Kasumi-1 (cell line): ENCODE measurements at regions not wholly inside any gene's neighbourhood (a gene's known extent, or its start where the extent isn't known, plus 50 kb on each side); places are given as distances from the start of the nearest gene placed in this dataset.
"Not testable (repeated sequence)": the region's sequence is repeated elsewhere in the genome, so short reads cannot be mapped to it uniquely, and the experiment has no call there.

ENCODE experiments used
- DNase-seq, 2 experiments: peaks; one replicate each; lab custom pipeline; 2025; lab: John Stamatoyannopoulos, UW

DNA sequence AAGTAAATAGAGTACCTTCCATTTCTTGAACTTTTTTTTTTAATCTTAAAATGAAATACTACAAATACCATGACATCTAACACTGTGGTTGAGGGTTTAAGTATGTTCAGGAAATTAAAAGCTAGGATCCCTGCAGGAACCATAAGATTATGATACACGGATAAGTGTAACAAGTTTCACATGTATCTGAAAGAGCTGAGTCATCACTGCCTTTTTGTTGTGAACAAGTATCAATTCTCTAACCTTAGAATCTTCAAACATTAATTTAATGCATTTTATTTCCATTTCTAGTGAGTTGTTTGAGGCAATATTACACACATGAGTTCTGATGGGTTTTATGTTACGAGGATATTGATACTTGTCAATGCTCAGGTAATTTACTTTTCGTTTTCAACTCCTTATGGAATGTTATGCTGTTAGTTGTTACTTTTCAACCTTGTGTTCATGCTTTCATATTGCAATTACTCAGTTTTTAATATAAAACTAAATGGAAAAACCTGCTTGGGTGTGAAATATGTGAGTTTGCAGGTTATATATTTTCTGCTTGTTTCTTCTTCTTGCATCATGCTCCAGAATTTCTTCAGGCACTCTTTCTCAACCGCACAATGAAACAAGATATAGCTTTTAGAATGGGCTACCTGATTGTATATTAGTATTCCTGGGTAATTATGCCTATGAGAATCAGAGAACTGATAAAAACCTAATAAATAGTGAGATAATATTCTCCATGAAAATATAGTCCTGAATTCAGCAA lies 361.3 kb upstream of the MTNR1B start:
- DNase-seq, result no peak

DNA sequence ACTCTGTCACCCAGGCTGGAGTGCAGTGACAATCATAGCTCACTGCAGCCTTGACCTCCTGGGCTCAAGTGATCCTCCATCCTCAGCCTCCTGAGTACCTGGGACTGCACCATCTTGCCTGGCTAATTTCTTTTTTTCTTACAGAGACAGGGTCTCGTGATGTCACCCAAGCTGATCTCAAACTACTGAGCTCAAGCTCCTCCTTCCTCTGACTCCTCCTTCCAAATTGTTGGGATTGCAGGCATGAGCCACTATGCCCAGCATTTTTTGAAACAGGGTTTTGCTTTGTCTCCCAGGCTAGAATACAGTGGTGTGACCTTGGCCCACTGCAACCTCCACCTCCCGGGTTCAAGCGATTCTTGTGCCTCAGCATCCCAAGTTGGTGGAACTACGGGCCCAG lies 358.3 kb upstream of the MTNR1B start:
- DNase-seq, result no peak

DNA sequence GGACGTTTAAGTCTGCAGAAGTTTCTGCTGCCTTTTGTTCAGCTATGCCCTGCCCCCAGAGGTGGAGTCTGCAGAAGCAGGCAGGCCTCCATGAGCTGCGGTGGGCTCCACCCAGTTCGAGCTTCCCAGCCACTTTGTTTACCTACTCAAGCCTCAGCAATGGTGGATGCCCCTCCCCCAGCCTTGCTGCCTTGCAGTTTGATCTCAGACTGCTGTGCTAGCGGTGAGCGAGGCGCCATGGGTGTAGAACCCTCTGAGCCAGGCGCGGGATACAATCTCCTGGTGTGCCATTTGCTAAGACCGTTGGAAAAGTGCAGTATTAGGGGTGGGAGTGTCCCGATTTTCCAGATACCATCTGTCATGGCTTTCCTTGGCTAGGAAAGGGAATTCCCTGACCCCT lies 351.4 kb upstream of the MTNR1B start:
- DNase-seq, result not testable (repeated sequence)

DNA sequence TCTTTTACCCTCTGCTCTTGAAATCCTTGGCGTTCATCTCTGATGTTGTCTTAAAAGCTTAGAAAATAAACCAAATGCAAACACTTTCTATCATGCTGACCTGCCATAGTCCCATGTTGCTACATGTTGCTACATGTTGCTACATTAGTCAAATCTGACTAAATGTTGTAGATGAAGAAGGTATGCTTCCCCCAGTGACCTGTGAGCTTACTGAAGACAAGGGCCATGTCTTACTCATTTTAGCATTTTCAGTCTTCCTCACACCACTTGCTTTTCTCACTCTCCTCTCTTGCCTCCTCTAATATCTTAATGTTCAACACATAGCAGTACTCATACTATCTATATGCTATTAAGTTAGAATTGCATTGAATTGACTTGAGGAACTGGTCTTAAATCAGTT lies 346.4 kb upstream of the MTNR1B start:
- no peak for DNase-seq

DNA sequence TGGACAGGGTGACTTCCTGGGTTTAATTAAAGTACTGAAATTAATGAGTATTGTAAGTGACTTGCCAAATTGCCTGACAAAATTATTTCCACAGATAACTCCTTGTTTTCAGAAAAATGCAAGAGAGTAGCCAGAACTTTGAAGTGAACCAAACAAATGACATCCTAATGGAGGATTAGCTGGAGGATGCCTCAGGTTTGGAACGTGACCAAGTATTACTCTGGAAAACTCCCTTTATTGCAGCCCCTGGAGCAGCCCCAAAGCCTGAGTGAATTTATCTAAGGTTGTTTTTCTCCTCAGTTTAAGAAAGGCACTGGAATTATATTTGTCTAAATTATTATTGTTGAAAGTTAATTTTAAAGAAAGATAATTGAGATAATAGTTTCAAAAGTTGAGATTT lies 343.6 kb upstream of the MTNR1B start:
- no peak for DNase-seq

DNA sequence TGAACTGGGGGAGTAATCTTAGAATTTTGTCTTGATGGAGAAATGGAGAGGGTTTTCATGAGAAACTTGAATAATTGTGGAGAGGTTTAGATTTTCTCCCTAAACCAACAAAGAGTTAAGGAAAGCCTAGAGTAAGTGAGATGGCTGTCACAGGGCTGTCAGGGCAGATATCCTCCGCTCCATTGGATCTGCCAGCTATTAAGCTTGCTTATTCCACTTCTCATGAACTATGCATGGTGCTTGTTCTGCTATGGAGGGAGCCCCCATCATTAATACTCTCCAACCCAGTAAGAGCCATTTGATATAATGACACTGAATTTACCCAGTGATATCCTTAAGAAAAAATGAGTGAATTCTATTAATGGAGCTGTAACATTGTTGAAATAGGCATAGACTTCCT lies 342.8 kb upstream of the MTNR1B start:
- DNase-seq, result no peak

DNA sequence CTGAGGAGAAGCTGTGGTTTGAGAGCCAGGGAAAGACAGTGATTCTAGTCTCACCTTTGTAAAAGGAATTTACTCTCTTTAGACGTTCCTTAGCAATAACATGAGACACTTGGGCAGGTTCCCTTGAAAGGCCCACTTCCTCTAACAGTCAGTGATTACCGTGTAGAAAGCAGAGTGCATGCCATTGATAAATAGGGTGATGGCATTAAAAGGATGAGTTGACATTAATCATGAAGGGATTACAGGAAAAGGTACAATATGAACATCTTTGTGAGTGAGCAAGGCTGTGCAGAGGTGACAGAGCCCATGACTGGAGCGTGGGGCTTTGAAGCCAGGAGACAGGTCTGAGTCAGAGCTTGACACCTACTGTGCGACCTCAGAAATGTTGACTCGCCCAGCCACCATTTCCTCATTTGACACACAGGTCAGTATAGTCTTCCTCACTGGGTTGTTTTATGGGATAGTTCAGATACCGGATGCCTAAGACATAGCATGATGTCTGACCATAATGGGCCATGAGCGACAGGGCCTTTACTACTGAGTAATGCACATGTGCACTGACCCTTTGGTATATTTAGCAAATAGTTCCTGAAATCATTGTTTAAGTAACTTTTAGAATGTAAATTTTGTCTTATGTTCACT lies 341.7 kb upstream of the MTNR1B start:
- no peak for DNase-seq

DNA sequence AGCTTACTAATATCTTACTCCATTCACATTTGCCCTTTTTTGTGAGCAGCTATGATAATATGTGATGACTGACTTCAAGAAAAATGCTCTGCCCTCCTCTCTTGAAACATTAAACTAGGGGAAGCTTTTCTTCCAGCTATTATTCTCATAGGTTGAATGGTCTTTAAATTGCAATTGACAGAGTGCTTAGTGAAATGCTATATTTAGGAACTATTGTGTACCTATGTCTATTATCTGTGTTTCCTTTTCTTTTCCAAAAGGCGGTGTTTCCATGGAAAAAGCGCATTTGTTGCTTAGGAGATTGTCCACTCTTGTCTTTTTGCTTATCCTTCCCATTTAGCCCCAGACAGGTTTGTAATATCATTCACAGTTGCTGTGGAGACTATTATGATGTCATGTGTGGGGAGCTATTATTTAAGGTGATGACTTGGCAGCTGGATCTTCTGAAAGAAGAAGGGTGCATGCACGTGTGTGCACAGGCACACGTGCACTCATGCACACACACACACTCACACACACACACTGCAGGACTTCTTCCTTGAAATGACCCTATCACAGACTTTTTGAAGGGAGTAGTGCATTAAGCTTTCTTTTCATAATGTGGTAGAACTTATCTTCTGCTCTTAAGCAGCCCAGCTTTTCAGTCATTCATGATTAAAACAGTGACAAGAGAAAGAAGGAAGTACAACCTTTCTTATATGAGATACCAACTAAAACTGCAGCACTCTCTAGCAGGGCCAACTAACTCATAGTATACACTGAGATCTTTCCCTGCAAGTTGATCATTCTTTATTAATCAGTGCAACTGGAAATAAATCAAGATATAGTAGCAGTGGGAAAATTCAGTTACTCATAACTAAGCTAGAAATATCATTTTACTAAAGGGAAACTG lies 340.8 kb upstream of the MTNR1B start:
- peak in 1 of 2 experiments; percentile 1 for DNase-seq

DNA sequence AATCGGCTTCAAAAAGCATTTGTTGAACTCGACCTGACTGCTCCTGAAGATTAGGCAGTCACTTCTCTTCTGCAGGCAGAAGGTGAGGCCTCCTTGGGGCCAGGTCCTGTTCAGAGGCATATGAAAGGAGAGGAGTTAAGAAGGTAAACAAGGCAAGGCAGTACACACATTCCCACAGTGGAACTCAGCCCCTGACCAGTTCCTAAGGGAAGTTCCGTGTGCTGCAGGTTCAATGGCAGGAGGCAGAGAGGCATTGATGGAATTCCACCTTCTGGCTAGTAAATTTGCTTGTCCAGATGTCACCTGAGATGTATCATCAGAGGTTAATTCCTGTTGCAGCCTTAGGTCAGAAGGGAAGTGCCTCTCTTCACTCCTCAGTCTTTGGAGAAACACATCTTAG lies 337.0 kb upstream of the MTNR1B start:
- no peak for DNase-seq

DNA sequence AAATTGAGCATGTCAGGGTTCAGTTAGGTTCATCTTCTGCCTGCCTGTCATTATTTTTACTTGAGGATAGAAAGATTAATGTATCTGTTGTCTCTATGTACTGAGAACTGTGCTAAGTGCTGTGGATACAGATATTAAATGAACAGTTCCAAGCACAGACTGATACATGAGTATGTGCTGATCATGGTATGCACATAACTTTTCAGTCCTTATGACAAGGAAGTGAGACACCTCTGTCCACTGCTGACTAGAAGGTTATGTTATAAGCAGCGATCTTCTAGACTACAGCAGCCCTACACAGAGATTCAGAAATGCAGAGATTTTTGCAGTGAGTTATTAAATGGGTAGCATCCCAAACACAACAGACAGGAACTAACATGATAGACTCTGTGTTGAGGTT lies 335.6 kb upstream of the MTNR1B start:
- no peak for DNase-seq

DNA sequence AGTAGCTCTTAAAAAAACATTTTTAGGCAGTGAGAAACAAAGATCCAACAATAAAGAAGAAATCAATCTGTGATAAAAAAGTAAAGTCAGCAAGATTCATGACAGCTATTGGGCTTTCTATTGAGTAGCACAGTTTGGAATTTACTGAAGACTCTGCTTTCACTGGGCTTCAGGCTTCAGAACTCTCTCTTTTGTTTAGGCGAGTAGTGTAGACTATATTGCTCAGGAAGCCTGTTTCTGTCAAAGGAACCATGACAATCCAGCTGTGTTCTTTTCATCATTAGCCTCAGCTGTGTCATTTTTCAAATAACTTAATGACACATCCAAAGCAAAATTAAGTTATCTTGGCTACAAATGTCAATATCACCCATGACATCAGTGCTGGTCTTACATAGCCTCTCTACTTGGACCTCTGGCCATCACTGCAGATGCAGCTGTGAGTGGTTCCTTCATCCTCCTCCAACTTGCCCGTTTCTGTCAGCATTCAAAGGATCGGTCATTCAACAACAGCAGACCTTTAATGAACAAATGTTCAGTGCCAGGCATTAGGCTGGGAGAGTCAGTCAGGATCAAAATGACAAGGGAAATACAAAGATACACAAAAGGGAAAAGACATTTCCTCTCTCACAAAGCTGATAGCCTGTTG lies 332.8 kb upstream of the MTNR1B start:
- DNase-seq, result no peak

DNA sequence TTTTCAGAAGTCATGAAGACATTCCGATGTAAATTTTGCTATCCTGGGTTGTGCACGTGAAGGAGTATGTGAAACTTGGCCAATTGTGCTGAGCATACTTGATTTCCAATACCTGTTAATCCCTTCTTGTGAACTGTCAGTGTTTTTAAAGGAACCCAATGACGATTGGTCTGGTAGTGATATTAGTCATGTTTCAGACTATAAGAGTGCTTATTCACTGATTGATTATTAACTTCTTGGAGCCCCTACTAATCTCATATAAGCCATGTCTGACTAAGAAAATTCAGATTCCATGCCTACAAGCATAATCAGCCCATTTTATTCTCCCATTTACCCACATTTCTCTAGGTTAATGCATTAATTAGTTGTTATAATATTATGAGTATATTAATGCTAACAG lies 330.8 kb upstream of the MTNR1B start:
- DNase-seq, result no peak

DNA sequence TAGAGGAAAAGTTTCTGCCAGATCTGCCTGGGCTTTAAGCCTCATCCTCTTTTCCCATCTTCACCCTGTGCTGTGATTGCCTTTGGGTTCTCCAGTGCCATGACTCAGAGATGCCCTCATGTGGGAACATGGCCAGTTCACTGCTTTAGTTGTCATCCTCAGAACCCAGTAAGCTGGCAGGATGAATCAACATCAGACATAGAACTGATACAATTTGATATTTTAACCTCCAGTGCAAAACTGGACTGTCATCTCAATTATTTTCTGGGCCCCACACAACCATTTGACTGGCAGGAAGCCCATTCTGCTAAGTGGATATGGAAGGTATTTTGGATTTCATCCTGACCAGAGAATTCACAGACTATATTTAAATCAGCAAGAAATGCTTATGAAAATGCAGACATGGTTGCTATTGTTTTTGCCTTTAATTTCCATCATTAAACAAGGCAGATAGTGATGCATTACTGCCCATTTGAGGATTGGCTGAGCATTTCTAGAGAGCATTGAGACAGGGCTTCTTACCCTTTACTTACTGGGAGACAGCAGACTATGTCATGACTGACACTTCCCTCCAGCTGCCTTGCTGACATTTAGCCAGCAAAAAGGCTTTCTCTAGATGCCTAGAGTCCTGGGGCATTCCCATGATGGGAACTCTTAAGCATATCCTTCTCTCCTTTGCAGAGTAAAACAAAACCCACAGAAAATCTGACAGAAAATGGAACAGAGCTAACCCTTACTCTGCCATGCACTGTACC lies 327.1 kb upstream of the MTNR1B start:
- no peak for DNase-seq

DNA sequence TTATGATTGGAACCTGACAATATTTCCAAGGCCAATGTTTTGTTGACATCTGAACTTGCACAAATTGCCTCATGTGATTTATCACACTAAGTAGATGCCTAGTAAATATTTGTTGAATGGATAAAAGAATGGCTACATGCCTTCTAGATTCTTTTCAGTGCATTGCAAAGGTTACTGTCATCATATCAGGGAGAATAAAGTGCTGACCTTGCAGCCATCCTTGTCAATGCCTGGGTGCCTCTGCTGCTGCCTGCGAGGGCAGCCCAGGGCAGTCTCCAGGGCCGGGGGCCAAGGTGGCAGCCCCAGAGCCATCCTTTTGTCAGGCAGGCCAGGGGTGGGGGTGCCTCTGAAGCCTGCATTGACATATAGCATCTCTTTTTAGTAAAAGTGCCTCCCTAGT lies 325.6 kb upstream of the MTNR1B start:
- DNase-seq, result no peak

DNA sequence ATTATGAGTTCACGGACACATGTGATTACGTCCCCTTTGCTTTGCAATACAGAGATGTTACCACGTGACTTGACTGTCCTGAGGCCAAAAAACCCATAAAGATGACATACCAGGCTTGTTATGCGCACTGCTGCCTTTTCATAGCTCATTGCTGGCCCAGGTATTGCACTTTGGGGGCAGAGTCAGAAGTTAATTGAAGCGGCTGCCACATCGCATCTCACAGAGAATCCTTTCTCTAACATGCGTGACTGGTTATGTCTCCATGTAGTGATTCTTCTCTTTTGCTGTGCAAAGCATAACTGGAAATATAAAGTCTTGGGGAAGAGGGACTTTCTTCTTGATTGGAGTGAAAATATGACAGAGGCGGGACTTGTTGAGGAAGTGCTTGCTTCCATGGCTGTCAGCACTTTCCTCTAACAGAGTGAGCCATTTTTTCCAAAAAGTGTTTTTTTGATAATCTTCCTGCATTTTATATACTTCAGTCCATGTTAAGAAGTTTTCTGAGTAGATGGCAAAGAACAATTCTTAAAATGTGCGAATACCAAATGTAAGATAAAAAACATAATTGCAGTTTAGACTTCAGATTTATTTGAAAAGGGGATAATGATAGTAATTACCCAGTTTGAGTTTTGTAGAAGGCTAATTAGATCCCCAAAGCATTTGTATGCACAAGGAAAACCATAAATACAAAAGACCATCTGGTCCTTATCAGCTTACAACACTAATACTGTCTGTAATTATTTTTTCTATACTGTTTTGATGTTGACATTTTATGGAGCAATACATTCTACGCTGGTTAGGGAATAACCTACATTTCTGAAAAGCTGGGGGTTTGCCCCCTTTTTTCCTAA lies 324.6 kb upstream of the MTNR1B start:
- no peak for DNase-seq

DNA sequence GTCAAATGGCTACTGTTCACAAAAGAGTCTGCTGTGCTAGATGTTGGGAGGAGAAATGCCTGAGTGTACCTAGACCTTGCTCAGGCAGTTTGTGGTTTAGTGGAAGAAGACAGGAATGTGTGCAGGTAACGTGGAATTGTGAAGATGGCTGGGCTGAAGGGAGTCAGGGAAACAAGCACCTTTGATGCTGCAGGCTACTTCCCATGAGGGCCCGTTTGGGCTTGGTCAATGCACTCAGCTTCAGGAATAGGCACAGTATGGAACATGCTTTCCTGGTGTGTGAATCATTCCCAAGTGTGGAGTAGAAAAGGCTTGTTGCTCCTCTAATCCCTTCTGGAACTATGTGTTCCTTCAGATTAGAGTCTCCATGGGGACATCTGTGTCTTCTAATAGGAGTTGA lies 318.3 kb upstream of the MTNR1B start:
- no peak for DNase-seq

DNA sequence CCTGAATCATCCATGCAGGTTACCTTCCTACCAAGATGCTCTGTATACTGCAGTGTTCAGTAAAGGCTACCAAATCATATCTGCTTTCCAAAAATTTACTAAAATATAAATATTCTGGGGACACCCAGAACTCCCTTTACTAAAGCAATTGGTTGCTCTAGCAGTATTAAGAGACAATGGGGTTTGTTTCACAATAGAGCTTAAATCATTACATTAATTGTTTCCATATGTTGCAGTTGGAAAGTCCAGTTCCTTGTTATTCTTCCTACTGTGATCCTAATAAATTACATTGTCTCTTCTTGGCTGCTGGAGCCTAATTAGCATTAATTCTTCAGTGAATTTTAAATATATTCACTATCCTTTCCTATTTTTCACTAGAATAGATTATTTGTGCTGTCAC lies 316.0 kb upstream of the MTNR1B start:
- no peak for DNase-seq

DNA sequence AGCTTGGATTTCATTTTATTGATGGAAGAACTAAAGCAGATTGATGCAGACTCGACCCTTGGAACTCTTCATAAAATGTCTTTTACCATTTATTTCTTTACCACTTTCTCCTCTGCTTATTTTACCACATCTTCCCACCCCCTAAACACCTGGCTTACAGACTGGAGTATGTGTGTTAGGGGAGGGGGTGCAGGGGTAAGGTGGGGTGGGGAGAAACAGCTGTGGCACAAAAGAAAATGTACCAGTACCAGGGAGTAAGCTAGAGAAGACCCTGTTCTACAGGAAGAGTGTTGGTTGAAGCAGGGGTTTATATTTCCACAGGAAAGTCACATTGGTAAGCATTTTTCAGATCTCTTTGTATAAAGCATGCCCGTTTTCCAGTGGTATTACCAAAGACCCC lies 312.7 kb upstream of the MTNR1B start:
- no peak for DNase-seq

DNA sequence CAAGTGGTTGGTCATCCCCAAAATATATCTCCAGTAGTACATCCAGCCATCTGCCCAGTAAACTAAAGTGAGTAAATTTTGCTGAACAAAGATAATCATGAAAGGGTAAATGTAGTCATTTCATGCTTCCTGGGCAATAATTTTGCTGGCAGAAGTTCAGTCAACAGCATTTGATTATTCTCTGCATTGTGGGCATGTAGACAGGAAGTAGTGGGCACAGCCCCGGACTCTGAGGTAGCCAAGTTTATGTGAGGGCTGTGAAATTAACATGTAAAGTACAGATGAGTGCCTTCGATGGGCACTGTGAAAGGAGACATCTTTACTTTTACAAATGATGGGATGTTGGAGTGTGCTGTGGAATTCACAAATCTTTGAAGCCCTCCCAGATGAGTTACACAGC lies 312.2 kb upstream of the MTNR1B start:
- no peak for DNase-seq

DNA sequence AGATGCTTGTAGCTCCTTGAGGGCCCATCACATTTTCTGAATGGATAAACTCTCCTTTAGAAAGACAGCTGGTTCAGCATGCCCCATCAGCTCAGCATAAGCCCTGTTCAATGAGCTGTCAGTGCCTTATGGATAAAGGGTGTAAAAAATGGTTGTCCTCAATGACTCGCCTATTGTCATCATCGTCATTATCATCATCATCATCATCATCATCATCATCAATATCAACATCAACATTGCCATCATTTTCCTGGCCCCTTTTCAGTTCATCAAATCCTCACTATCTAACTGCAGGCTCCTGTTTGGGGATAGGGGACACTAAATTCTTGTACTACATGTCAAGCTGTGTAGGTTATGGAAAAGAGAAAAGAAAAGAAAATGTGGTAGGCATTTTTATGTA lies 310.7 kb upstream of the MTNR1B start:
- DNase-seq, result no peak

DNA sequence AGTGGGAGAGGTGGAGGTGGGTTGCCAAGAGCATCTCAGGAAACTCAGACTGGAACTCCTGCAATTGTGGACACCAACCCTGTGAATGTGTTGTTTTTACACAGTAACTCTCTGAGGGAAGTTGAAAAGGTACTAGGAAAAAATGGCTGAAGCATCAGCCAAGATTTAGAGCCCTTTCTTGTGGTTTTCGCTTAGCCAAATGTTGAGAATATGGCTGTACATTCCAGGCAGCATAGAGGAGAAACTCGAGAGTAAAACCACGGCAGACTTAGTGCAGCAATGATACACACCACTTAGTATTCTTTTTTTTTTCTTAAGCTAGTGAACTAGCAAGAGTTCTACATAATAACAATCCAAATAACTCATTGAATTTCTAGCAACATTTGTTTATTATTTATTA lies 309.7 kb upstream of the MTNR1B start:
- no peak for DNase-seq
